ENCODE measurements at regions not wholly inside any gene's neighbourhood (a gene's known extent, or its start where the extent isn't known, plus 50 kb on each side); places are given as distances from the start of the nearest gene placed in this dataset.

DNA sequence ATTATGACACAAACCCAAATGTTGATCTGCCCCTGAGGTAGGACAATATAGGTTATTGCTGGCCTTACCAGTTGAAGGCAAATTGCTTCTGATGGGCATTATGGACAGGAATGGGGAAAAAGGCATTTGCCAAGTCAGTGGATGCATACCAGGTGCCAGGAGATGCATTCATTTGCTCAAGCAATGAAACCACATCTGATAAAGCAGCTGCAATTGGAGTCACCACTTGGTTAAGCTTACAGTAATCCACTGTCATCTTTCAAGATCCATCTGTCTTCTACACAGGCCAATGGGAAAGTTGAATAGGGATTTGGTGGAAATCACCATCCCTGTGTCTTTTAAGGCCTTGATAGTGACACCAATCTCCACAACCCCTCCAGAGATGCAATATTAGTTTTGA is 648.6 kb downstream of the COL12A1 start:
- TF ChIP-seq HLTF (IDR thresholded peaks at IDR 0.05), result no peak
- no peak for TF ChIP-seq TBP (optimal IDR thresholded peaks at IDR 0.05; ENCODE audit: low read depth, low read length)
- no peak for TF ChIP-seq IRF2 (CRISPR knock-in tag; IDR thresholded peaks at IDR 0.05)
- TF ChIP-seq, protein P1, sequence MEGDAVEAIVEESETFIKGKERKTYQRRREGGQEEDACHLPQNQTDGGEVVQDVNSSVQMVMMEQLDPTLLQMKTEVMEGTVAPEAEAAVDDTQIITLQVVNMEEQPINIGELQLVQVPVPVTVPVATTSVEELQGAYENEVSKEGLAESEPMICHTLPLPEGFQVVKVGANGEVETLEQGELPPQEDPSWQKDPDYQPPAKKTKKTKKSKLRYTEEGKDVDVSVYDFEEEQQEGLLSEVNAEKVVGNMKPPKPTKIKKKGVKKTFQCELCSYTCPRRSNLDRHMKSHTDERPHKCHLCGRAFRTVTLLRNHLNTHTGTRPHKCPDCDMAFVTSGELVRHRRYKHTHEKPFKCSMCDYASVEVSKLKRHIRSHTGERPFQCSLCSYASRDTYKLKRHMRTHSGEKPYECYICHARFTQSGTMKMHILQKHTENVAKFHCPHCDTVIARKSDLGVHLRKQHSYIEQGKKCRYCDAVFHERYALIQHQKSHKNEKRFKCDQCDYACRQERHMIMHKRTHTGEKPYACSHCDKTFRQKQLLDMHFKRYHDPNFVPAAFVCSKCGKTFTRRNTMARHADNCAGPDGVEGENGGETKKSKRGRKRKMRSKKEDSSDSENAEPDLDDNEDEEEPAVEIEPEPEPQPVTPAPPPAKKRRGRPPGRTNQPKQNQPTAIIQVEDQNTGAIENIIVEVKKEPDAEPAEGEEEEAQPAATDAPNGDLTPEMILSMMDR (IDR thresholded peaks at IDR 0.05 in 2 of 3, conservative IDR thresholded peaks at IDR 0.05 in 1 of 3; ENCODE audit: insufficient read depth in 2 of 3, low read depth in 1 of 3, low read length in 3 of 3), result no peak
- no peak for TF ChIP-seq PREB (CRISPR knock-in tag; IDR thresholded peaks at IDR 0.05)
- TF ChIP-seq EP300 (IDR thresholded peaks at IDR 0.05; ENCODE audit: low read length), result no peak

All from K562 (cell line).